Neuronal stem cell (in vitro differentiated cells): ENCODE measurements at regions not wholly inside any gene's neighbourhood (a gene's known extent, or its start where the extent isn't known, plus 50 kb on each side); places are given as distances from the start of the nearest gene placed in this dataset.

Experiments
- DNase-seq: peaks from one replicate; pipeline ENCODE4 v3.0.0-alpha.2; 2013; ENCODE audit warnings: low spot score
- H2AFZ ChIP-seq: one replicate; pipeline ENCODE4 v1.6.1; 2013; ENCODE audit warnings: mild to moderate bottlenecking, low read length, inconsistent platforms
- H2AK5ac ChIP-seq: 2 replicates; pipeline ENCODE4 v1.6.1; 2013; ENCODE audit warnings: low read depth, mild to moderate bottlenecking, inconsistent platforms, low read length, moderate library complexity, mixed read lengths
- H2BK120ac ChIP-seq: 2 replicates; pipeline ENCODE4 v1.6.1; 2013; ENCODE audit warnings: low read depth, mild to moderate bottlenecking, inconsistent platforms, low read length, moderate library complexity, mixed read lengths
- H2BK12ac ChIP-seq: one replicate; pipeline ENCODE4 v1.6.1; 2013; ENCODE audit warnings: low read length, inconsistent platforms
- H2BK15ac ChIP-seq: 2 replicates; pipeline ENCODE4 v1.6.1; 2013; ENCODE audit warnings: mild to moderate bottlenecking, low read length, inconsistent platforms, mixed read lengths
- H2BK5ac ChIP-seq: one replicate; pipeline ENCODE4 v1.6.1; 2013; ENCODE audit warnings: inconsistent platforms, mild to moderate bottlenecking, low read length, moderate library complexity
- H3K14ac ChIP-seq: one replicate; pipeline ENCODE4 v1.6.1; 2013; ENCODE audit warnings: low read length, inconsistent platforms
- H3K18ac ChIP-seq: 2 replicates; pipeline ENCODE4 v1.6.1; 2013; ENCODE audit warnings: low read length, inconsistent platforms
- H3K23ac ChIP-seq: 2 replicates; pipeline ENCODE4 v1.6.1; 2013; ENCODE audit warnings: low read depth, mild to moderate bottlenecking, mixed read lengths, low read length, inconsistent platforms; ENCODE audit not compliant: poor library complexity
- H3K27ac ChIP-seq: replicated peaks from 3 replicates; pipeline ENCODE4 v1.5.1; 2013; ENCODE audit warnings: low read length, inconsistent platforms
- H3K27me3 ChIP-seq, 3 experiments: 2 replicates each; pipeline ENCODE4 v1.6.1; 2013; ENCODE audit warnings: low read length in 3 of 3, mild to moderate bottlenecking in 2 of 3, inconsistent platforms in 1 of 3, low read depth in 1 of 3, mixed read lengths in 1 of 3, moderate library complexity in 1 of 3; ENCODE audit not compliant: control insufficient read depth in 3 of 3, insufficient read depth in 3 of 3
- H3K36me3 ChIP-seq, 2 donors: replicated peaks in 1 of 2; 2 replicates each; pipeline ENCODE4 v1.6.1; 2013; ENCODE audit warnings: low read length in 2 of 2; ENCODE audit not compliant: control insufficient read depth in 2 of 2, insufficient read depth in 2 of 2
- H3K4ac ChIP-seq: 2 replicates; pipeline ENCODE4 v1.6.1; 2013; ENCODE audit warnings: inconsistent platforms, mild to moderate bottlenecking, low read length, moderate library complexity
- H3K4me1 ChIP-seq, 2 donors: 1 replicate in 1 of 2; 2 replicates in 1 of 2; pipeline ENCODE4 v1.6.1; 2013; ENCODE audit warnings: low read length in 2 of 2, low read depth in 1 of 2; ENCODE audit not compliant: control insufficient read depth in 2 of 2, insufficient read depth in 1 of 2
- H3K4me2 ChIP-seq: one replicate; pipeline ENCODE4 v1.6.1; 2013; ENCODE audit warnings: mild to moderate bottlenecking, low read length, inconsistent platforms; ENCODE audit not compliant: insufficient read depth, poor library complexity, severe bottlenecking
- H3K4me3 ChIP-seq, 2 donors: 2 replicates each; pipeline ENCODE4 v1.5.1; 2013; ENCODE audit warnings: low read length in 2 of 2, mild to moderate bottlenecking in 2 of 2, inconsistent platforms in 1 of 2, moderate library complexity in 1 of 2
- H3K79me1 ChIP-seq: one replicate; pipeline ENCODE4 v1.6.1; 2013; ENCODE audit warnings: low read depth, mild to moderate bottlenecking, inconsistent platforms, low read length, moderate library complexity
- H3K9ac ChIP-seq: one replicate; pipeline ENCODE4 v1.6.1; 2013; ENCODE audit warnings: mild to moderate bottlenecking, low read depth, low read length, inconsistent platforms; ENCODE audit not compliant: poor library complexity
- H3K9me3 ChIP-seq, 2 donors: replicated peaks in 1 of 2; 2 replicates each; pipeline versions ENCODE3 to v1.6.1; 2013; ENCODE audit warnings: low read length in 2 of 2, mild to moderate bottlenecking in 2 of 2, inconsistent platforms in 1 of 2, low read depth in 1 of 2, mixed read lengths in 1 of 2, moderate library complexity in 1 of 2; ENCODE audit not compliant: control insufficient read depth in 2 of 2, insufficient read depth in 1 of 2
- H4K8ac ChIP-seq: one replicate; pipeline ENCODE4 v1.6.1; 2013; ENCODE audit warnings: low read depth, mild to moderate bottlenecking, inconsistent platforms, low read length, moderate library complexity
- H4K91ac ChIP-seq: one replicate; pipeline ENCODE4 v1.6.1; 2013; ENCODE audit warnings: low read length, low read depth, mild to moderate bottlenecking, inconsistent platforms; ENCODE audit not compliant: poor library complexity
- WGBS, 2 donors: extraction: QIAGEN DNeasy Blood & Tissue Kit; methylation state at CpG; one replicate each; pipeline ENCODE4 v1.1.7; 2013; ENCODE audit warnings: missing lambda C conversion rate in 2 of 2, mixed read lengths in 1 of 2; ENCODE audit not compliant: insufficient read length in 2 of 2, insufficient replicate concordance in 1 of 2; ENCODE audit errors: extremely low coverage in 2 of 2; 5-methylcytosine and 5-hydroxymethylcytosine counted together

GRCh38 chr2:130259594-130259993 lies 61.4 kb upstream of the TUBA3E start:
- Histone ChIP-seq H3K4me1 (peaks cover 7 to 24% of the 10 kb centered on the region in 2 donors), H3K14ac (no peak overlapping the region), H3K36me3 (no peaks in the 10 kb centered on the region), H2BK12ac (no peak overlapping the region), H3K4me3 (no peak overlapping the region), H3K4me2 (no peak overlapping the region), H4K91ac (no peak overlapping the region), H3K18ac (no peak overlapping the region), H3K23ac (no peak overlapping the region), H3K9ac (no peak overlapping the region), H3K9me3 (no peaks in the 10 kb centered on the region), H2AK5ac (no peak overlapping the region), H3K27me3 (peaks cover 0 to 21% (median 0%) of the 10 kb centered on the region in 3 experiments), H2AFZ (peak overlapping the region; percentile 37), H3K27ac (no peak overlapping the region), H2BK5ac (no peak overlapping the region), H2BK120ac (no peak overlapping the region), H2BK15ac (no peak overlapping the region), H3K4ac (no peak overlapping the region), H4K8ac (no peak overlapping the region), H3K79me1 (no peaks in the 10 kb centered on the region)
- no peak for DNase-seq
- no CpG with 5 or more reads among the region's 4 CpGs for WGBS, 2 donors

- Histone ChIP-seq H3K27ac (no peak overlapping the region), H3K4ac (no peak overlapping the region), H3K9ac (no peak overlapping the region), H4K8ac (no peak overlapping the region), H2AK5ac (no peak overlapping the region), H3K27me3 (peaks cover 0 to 17% (median 0%) of the 10 kb centered on the region in 3 experiments), H2AFZ (peak overlapping the region; percentile 37), H4K91ac (no peak overlapping the region), H3K4me2 (no peak overlapping the region), H3K18ac (no peak overlapping the region), H2BK12ac (no peak overlapping the region), H2BK5ac (no peak overlapping the region), H2BK120ac (no peak overlapping the region), H3K14ac (no peak overlapping the region), H3K4me1 (peaks cover 7 to 24% of the 10 kb centered on the region in 2 donors), H3K36me3 (no peaks in the 10 kb centered on the region), H3K9me3 (no peaks in the 10 kb centered on the region), H2BK15ac (no peak overlapping the region), H3K23ac (no peak overlapping the region), H3K79me1 (no peaks in the 10 kb centered on the region), H3K4me3 (no peak overlapping the region)
- DNase-seq = no peak
- WGBS, 2 donors = no CpG with 5 or more reads among the region's 3 CpGs
Observed at GRCh38 chr2:130258356-130258755, 60.1 kb upstream of the TUBA3E start.

GRCh38 chr2:130252880-130253645 lies 54.8 kb upstream of the TUBA3E start:
- Histone ChIP-seq H3K4ac (no peak overlapping the region), H3K36me3 (no peaks in the 10 kb centered on the region), H3K9me3 (no peaks in the 10 kb centered on the region), H3K79me1 (no peaks in the 10 kb centered on the region), H3K4me3 (no peak overlapping the region), H3K23ac (no peak overlapping the region), H2BK5ac (no peak overlapping the region), H3K4me2 (no peak overlapping the region), H3K18ac (no peak overlapping the region), H2AK5ac (no peak overlapping the region), H3K27me3 (peaks cover 0 to 10% (median 0%) of the 10 kb centered on the region in 3 experiments), H2BK120ac (no peak overlapping the region), H2AFZ (no peak overlapping the region), H4K91ac (no peak overlapping the region), H3K4me1 (peaks cover 0 to 4% of the 10 kb centered on the region in 2 donors), H4K8ac (no peak overlapping the region), H3K27ac (no peak overlapping the region), H2BK12ac (no peak overlapping the region), H3K9ac (no peak overlapping the region), H2BK15ac (no peak overlapping the region), H3K14ac (no peak overlapping the region)
- no peak for DNase-seq
- WGBS, 2 donors = no CpG with 5 or more reads among the region's 42 CpGs

GRCh38 chr2:130251873-130252620 lies 53.8 kb upstream of the TUBA3E start:
- Histone ChIP-seq H3K23ac (peak overlapping the region; percentile 89), H3K9ac (no peak overlapping the region), H2AFZ (no peak overlapping the region), H3K4me2 (no peak overlapping the region), H3K18ac (peak overlapping the region; percentile 28), H2BK12ac (peak overlapping the region; percentile 84), H3K27me3 (peaks cover 0 to 10% (median 0%) of the 10 kb centered on the region in 3 experiments), H3K27ac (no peak overlapping the region), H4K8ac (no peak overlapping the region), H2BK120ac (no peak overlapping the region), H3K79me1 (no peaks in the 10 kb centered on the region), H3K9me3 (no peaks in the 10 kb centered on the region), H3K4me1 (no peaks in the 10 kb centered on the region), H3K14ac (peak overlapping the region; percentile 56), H3K36me3 (no peaks in the 10 kb centered on the region), H3K4ac (no peak overlapping the region), H2AK5ac (peak overlapping the region; percentile 63), H3K4me3 (no peak overlapping the region), H4K91ac (peak overlapping the region; percentile 53), H2BK15ac (no peak overlapping the region), H2BK5ac (no peak overlapping the region)
- WGBS, 2 donors = no CpG with 5 or more reads among the region's 46 CpGs
- DNase-seq = no peak
